Neutrophil (primary cell): ENCODE measurements at regions not wholly inside any gene's neighbourhood (a gene's known extent, or its start where the extent isn't known, plus 50 kb on each side); places are given as distances from the start of the nearest gene placed in this dataset.

Source experiments
- H3K27ac ChIP-seq: fragments of 200-600 bp; sonication (generic); 2 replicates; pipeline ENCODE4 v1.5.1; 2016; ENCODE audit warnings: mild to moderate bottlenecking, moderate library complexity
- H3K27me3 ChIP-seq: fragments of 200-600 bp; sonication (generic); 2 replicates; pipeline ENCODE4 v1.6.0; 2016; ENCODE audit warnings: mild to moderate bottlenecking
- H3K36me3 ChIP-seq: fragments of 200-600 bp; sonication (generic); 2 replicates; pipeline ENCODE4 v1.5.1; 2017
- H3K4me1 ChIP-seq, 2 experiments: fragments of 200-600 bp in 1 of 2; sonication (generic) in 1 of 2; 1 replicate in 1 of 2; 2 replicates in 1 of 2; pipeline versions ENCODE4 v1.5.1 to v1.6.1; 2013 to 2016; ENCODE audit warnings: low read depth in 1 of 2, low read length in 1 of 2, mild to moderate bottlenecking in 1 of 2, moderate library complexity in 1 of 2; ENCODE audit not compliant: control insufficient read depth in 1 of 2, insufficient read depth in 1 of 2
- H3K4me3 ChIP-seq, 2 experiments: fragments of 200-600 bp in 1 of 2; sonication (generic) in 1 of 2; 1 replicate in 1 of 2; 2 replicates in 1 of 2; pipeline ENCODE4 v1.5.1; 2013 to 2016; ENCODE audit warnings: low read depth in 1 of 2, low read length in 1 of 2, mild to moderate bottlenecking in 1 of 2, moderate library complexity in 1 of 2
- H3K9me3 ChIP-seq: fragments of 200-600 bp; sonication (generic); 2 replicates; pipeline ENCODE4 v1.5.1; 2016
- TF ChIP-seq, protein P1 (sequence below): fragments of 200-600 bp; sonication (generic); IDR thresholded peaks from 2 replicates; pipeline ENCODE4 v1.5.1; 2016; ENCODE audit warnings: antibody characterized with exemption

GRCh38 chr18:42137693-42138375 lies 182.8 kb downstream of the PIK3C3 start:
- H3K36me3 ChIP-seq, result no peaks in the 10 kb centered on the region
- H3K27ac ChIP-seq, result no peak overlapping the region
- peaks cover 10% of the 10 kb centered on the region for H3K9me3 ChIP-seq
- no peaks in the 10 kb centered on the region for H3K27me3 ChIP-seq
- no peak overlapping the region for H3K4me3 ChIP-seq
- H3K4me1 ChIP-seq, result no peaks in the 10 kb centered on the region
- TF ChIP-seq, protein P1, sequence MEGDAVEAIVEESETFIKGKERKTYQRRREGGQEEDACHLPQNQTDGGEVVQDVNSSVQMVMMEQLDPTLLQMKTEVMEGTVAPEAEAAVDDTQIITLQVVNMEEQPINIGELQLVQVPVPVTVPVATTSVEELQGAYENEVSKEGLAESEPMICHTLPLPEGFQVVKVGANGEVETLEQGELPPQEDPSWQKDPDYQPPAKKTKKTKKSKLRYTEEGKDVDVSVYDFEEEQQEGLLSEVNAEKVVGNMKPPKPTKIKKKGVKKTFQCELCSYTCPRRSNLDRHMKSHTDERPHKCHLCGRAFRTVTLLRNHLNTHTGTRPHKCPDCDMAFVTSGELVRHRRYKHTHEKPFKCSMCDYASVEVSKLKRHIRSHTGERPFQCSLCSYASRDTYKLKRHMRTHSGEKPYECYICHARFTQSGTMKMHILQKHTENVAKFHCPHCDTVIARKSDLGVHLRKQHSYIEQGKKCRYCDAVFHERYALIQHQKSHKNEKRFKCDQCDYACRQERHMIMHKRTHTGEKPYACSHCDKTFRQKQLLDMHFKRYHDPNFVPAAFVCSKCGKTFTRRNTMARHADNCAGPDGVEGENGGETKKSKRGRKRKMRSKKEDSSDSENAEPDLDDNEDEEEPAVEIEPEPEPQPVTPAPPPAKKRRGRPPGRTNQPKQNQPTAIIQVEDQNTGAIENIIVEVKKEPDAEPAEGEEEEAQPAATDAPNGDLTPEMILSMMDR, result no peak

DNA sequence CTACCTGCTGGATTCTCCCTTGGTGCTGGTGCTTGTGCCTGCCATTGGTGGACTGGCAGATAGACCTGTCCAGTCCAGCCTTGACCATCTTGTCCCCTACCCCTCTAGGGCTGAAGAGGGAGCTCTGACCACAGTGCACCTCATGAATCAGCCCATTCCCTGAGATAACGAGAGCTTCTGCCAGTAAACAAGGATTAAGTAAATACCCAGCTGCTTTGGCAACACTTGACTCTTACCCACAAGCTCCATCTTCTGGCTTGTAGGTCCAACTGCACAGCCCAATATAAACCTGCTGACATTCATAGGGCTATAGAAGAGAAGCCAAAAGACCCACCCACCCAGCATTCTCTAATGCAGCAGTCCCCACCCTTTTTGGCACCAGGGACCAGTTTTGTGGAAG lies 186.4 kb downstream of the PIK3C3 start:
- H3K9me3 ChIP-seq, result peaks cover 10% of the 10 kb centered on the region
- TF ChIP-seq, protein P1, result no peak
- no peaks in the 10 kb centered on the region for H3K4me1 ChIP-seq
- no peaks in the 10 kb centered on the region for H3K27me3 ChIP-seq
- H3K4me3 ChIP-seq, result no peak overlapping the region
- no peak overlapping the region for H3K27ac ChIP-seq
- H3K36me3 ChIP-seq, result no peaks in the 10 kb centered on the region

DNA sequence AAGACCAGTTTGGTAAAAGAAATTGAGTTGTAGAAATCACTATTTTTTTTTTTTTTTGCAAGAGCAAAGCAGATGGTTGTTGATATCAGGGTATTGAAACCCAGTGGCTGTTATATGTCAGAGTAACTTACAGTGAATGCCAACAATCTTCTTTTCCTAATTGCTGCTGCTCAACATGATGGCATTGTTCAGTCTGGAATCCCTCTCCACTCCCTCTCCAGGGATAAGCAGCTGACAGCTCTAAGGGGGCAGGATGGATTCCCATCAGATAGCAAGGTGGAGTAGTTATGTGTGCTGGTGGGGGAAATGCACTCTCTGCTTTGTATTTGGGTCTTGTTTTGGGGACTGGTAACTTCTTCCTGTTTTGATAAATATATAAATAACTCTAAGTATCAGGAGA lies 200.0 kb downstream of the PIK3C3 start:
- Histone ChIP-seq H3K36me3 (no peaks in the 10 kb centered on the region), H3K9me3 (no peaks in the 10 kb centered on the region), H3K27me3 (no peaks in the 10 kb centered on the region), H3K4me1 (no peaks in the 10 kb centered on the region), H3K4me3 (no peak overlapping the region), H3K27ac (no peak overlapping the region)
- TF ChIP-seq, protein P1, result no peak

DNA sequence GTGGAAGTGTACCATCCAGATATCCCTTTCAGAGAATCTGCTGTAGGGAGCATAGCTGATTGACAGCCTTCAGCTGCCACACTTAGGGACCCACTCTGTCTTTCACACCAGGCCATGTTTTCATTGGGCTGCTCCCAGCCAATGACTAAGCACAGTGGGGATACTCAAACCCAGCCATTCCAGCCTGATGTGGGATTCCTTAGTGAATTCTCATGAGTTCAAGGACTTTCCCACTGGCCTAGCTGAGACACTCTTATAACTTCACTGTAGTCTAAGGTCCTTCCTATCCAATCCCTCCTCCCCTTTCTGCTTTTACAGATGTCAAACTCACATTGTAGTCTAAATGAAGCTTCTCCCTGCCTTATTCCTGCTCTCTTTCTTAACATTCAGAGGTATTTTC lies 201.2 kb downstream of the PIK3C3 start:
- TF ChIP-seq, protein P1, result no peak

DNA sequence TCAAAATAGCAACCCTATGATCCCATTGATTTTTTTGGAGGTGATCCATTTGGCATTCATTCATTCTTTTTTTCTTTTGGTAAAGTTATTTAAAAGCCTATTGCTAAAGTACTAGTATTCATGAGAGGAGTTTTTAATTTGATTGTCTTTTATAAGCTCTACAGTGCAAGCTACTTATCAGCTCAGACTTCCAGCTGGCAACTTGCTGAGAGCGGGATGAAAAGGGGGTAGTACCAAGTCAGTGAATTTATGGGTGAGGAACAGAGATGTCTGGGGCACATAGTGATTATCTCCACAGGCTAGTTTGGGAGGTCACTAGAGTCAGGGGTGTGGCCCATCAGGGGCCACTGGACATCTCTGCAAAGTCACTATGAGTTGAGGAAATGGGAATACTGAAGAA lies 202.4 kb downstream of the PIK3C3 start:
- Histone ChIP-seq H3K27me3 (no peaks in the 10 kb centered on the region), H3K27ac (no peak overlapping the region), H3K4me3 (no peak overlapping the region), H3K4me1 (no peaks in the 10 kb centered on the region), H3K9me3 (no peaks in the 10 kb centered on the region), H3K36me3 (no peaks in the 10 kb centered on the region)
- TF ChIP-seq, protein P1, result no peak

More for the DNA sequence above, 201.2 kb downstream of the PIK3C3 start:
- H3K36me3 ChIP-seq, result no peaks in the 10 kb centered on the region
- no peak overlapping the region for H3K4me3 ChIP-seq
- H3K27ac ChIP-seq, result no peak overlapping the region
- H3K27me3 ChIP-seq, result no peaks in the 10 kb centered on the region
- H3K4me1 ChIP-seq, result no peaks in the 10 kb centered on the region
- no peaks in the 10 kb centered on the region for H3K9me3 ChIP-seq
